Mesothelial cell of epicardium (in vitro differentiated cells): ENCODE measurements at regions not wholly inside any gene's neighbourhood (a gene's known extent, or its start where the extent isn't known, plus 50 kb on each side); places are given as distances from the start of the nearest gene placed in this dataset.
A peak's percentile ranks its signal among the peaks of the same experiment; 100 is the strongest.

Experiments
- DNase-seq, 2 experiments: peaks; one replicate each; pipeline ENCODE4 v3.0.0; 2021; ENCODE audit warnings: low spot score in 2 of 2; ENCODE audit not compliant: unreplicated experiment in 2 of 2
- H3K27ac Mint-ChIP-seq: 2 replicates; pipeline ENCODE4 v1.8.0; 2021; ENCODE audit warnings: mixed read lengths
- H3K27me3 Mint-ChIP-seq: 2 replicates; pipeline ENCODE4 v1.8.0; 2021; ENCODE audit warnings: low read depth, mixed read lengths
- H3K36me3 Mint-ChIP-seq: 2 replicates; pipeline ENCODE4 v1.8.0; 2021; ENCODE audit warnings: mixed read lengths
- H3K4me1 Mint-ChIP-seq: 2 replicates; pipeline ENCODE4 v1.8.0; 2021; ENCODE audit warnings: mixed read lengths
- H3K4me3 Mint-ChIP-seq: 2 replicates; pipeline ENCODE4 v1.8.0; 2021; ENCODE audit warnings: mild to moderate bottlenecking, moderate library complexity, mixed read lengths
- H3K9me3 Mint-ChIP-seq: 2 replicates; pipeline ENCODE4 v1.8.0; 2021; ENCODE audit warnings: mixed read lengths
- TF ChIP-seq, protein P1 (sequence below): fragments of 200-600 bp; sonication (generic); IDR thresholded peaks from one replicate; pipeline ENCODE4 v1.5.0; 2021; ENCODE audit warnings: antibody characterized with exemption; ENCODE audit not compliant: unreplicated experiment

DNA sequence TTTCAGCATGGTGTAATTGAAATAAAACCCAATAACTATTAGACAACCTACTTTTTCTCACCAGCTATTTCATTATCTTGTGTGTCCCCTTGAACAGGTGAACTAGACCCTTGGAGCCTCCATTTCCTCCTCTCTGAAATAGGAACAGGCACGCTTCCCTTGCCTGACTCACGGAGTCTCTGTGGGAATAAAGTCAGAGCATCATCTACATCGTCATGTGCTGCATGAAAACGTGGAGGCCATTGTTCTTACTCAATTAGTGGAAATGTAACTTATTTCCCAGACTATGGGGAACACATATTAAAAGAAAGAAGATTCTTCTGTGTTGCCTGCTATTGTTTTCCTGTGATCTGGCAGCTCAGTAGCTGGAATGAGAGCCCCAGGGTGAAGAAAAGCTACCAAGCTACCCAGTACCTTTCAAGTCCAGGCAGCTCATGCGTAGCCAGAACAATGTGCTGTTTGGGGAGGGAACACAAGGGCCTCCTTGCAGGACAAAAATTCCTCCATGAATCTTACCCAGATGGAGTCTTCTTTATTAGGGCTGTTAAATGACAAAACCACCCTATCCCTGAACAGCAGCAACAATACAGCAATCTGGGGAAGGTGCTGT, 59.8 kb downstream of the SOX11 start:
- Mint-ChIP-seq H3K4me1 (peaks cover 14% of the 10 kb centered on the region), H3K4me3 (no peak overlapping the region), H3K9me3 (no peaks in the 10 kb centered on the region), H3K36me3 (no peaks in the 10 kb centered on the region), H3K27ac (no peak overlapping the region), H3K27me3 (peaks cover 52% of the 10 kb centered on the region)
- DNase-seq, result no peak
- TF ChIP-seq, protein P1, sequence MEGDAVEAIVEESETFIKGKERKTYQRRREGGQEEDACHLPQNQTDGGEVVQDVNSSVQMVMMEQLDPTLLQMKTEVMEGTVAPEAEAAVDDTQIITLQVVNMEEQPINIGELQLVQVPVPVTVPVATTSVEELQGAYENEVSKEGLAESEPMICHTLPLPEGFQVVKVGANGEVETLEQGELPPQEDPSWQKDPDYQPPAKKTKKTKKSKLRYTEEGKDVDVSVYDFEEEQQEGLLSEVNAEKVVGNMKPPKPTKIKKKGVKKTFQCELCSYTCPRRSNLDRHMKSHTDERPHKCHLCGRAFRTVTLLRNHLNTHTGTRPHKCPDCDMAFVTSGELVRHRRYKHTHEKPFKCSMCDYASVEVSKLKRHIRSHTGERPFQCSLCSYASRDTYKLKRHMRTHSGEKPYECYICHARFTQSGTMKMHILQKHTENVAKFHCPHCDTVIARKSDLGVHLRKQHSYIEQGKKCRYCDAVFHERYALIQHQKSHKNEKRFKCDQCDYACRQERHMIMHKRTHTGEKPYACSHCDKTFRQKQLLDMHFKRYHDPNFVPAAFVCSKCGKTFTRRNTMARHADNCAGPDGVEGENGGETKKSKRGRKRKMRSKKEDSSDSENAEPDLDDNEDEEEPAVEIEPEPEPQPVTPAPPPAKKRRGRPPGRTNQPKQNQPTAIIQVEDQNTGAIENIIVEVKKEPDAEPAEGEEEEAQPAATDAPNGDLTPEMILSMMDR, result no peak

DNA sequence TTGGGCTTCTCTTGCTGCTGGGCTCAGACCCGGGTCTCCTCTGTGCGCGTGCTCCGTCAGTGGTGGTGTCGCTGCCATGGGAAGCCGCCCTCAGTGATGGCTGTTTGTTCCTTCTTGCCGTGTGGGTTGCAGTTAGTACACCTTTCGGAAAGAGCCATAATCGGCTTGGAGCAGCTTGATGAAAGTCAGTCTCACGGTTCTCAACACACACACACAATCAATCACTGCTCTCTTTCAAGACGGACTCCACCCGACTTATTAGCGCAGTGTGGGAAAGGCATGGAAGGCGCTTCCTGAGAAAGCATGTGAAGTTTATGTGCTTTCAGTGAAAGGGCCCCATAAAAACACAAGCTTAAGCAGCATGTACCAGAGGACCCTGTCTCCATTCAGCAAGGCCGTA, 64.1 kb downstream of the SOX11 start:
- H3K27me3 Mint-ChIP-seq, result peaks cover 43% of the 10 kb centered on the region
- H3K36me3 Mint-ChIP-seq, result no peaks in the 10 kb centered on the region

DNA sequence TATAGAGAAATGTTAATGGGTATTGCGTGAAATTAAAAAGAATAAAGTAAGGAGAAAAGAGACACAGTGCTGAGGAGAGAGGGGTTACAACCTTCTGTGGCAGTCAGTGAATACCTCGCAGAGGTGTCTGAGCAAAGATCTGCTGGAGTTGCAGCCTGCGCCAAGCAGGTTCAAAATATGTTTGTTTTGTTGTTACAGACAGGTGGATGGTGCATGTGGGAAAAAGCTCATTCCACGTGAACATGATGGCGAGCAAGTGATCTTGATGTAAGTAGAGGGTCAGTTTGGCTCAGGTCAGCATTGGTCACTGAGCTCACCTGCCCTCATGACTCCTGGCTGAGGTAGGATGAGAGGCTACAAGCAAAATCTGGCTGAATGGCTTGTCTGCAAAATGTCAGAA, 66.2 kb downstream of the SOX11 start:
- no peak overlapping the region for H3K27ac Mint-ChIP-seq
- H3K4me1 Mint-ChIP-seq, result peaks cover 14% of the 10 kb centered on the region
- no peak overlapping the region for H3K4me3 Mint-ChIP-seq
- H3K36me3 Mint-ChIP-seq, result no peaks in the 10 kb centered on the region
- DNase-seq, result no peak
- H3K27me3 Mint-ChIP-seq, result peaks cover 34% of the 10 kb centered on the region
- H3K9me3 Mint-ChIP-seq, result no peaks in the 10 kb centered on the region
- TF ChIP-seq, protein P1, result no peak

More for the DNA sequence above, 64.1 kb downstream of the SOX11 start:
- peak overlapping the region; percentile 6 for H3K4me3 Mint-ChIP-seq
- no peaks in the 10 kb centered on the region for H3K9me3 Mint-ChIP-seq
- TF ChIP-seq, protein P1, result no peak
- H3K4me1 Mint-ChIP-seq, result peaks cover 14% of the 10 kb centered on the region
- peak overlapping the region; percentile 6 for H3K27ac Mint-ChIP-seq
- DNase-seq, result no peak

DNA sequence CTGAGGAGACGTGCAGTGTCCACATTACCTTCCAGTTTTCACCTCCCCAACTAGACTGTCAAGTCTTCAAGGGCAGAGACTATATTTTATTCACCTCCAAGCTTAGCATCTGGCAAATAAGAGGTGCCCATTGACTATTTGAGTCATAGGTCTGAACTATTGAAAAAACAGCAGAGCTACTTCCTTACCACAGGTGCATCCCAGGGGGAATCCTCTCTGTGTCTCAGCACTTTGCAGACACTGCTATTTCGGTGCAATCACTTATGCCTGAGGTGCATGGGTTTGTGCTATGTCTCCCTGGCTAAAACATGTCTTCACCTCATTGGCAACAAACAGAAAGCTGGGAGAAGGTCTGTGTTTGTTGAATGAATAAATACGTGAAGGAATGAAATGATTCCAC, 67.8 kb downstream of the SOX11 start:
- DNase-seq, result no peak
- H3K9me3 Mint-ChIP-seq, result no peaks in the 10 kb centered on the region
- H3K4me3 Mint-ChIP-seq, result no peak overlapping the region
- H3K27me3 Mint-ChIP-seq, result peaks cover 22% of the 10 kb centered on the region
- peaks cover 22% of the 10 kb centered on the region for H3K4me1 Mint-ChIP-seq
- TF ChIP-seq, protein P1, result no peak
- no peak overlapping the region for H3K27ac Mint-ChIP-seq
- H3K36me3 Mint-ChIP-seq, result no peaks in the 10 kb centered on the region

DNA sequence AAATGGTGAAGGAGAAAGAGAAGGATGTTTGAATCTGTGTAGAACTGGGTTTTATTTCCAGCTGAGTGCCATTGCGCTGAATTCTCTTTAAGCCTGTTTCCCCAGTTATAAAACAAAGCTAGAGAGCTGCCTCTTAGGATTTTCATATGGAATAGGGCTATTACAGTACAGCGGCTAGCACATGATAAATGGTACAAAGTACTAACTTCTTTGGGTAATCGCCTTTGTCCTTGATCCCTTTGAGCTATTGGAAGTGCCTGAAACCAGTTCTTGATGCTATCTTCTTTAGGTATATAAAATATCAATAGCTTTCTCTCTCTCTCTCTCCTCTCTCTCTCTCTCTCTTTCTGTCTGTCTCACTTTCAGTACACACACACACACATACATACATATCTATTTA, 71.3 kb downstream of the SOX11 start:
- peaks cover 21% of the 10 kb centered on the region for H3K27me3 Mint-ChIP-seq
- H3K9me3 Mint-ChIP-seq, result no peaks in the 10 kb centered on the region
- TF ChIP-seq, protein P1, result no peak
- H3K4me3 Mint-ChIP-seq, result no peak overlapping the region
- H3K4me1 Mint-ChIP-seq, result peaks cover 31% of the 10 kb centered on the region
- DNase-seq, result no peak
- no peak overlapping the region for H3K27ac Mint-ChIP-seq
- no peaks in the 10 kb centered on the region for H3K36me3 Mint-ChIP-seq

DNA sequence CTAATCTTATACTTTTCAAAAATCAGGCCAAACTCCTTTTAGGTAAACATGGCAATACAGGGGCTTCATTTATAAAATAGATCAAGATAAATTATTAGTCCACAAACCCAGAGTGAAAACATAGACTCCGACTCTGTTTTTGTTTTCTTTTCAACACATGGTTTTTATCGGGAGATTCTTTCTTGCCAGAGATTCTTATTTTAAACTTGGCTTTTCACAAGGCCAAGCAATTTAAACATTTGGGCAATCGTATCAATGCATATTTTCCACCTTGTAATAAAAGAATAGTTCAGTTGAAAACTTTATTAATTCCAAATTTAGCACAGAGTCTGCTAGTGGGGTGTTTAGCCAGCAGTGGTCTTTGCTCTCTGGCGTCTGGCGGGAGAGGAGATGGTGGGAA, 71.9 kb downstream of the SOX11 start:
- Mint-ChIP-seq H3K36me3 (no peaks in the 10 kb centered on the region), H3K27ac (no peak overlapping the region), H3K9me3 (no peaks in the 10 kb centered on the region), H3K4me3 (no peak overlapping the region), H3K4me1 (peaks cover 34% of the 10 kb centered on the region), H3K27me3 (peaks cover 18% of the 10 kb centered on the region)
- no peak for DNase-seq
- TF ChIP-seq, protein P1, result no peak
